Progenitor cell of endocrine pancreas (in vitro differentiated cells): ENCODE measurements at regions not wholly inside any gene's neighbourhood (a gene's known extent, or its start where the extent isn't known, plus 50 kb on each side); places are given as distances from the start of the nearest gene placed in this dataset.

Experiments used
- DNase-seq: peaks from one replicate; pipeline ENCODE4 v3.0.0; 2021; ENCODE audit warnings: low spot score; ENCODE audit not compliant: unreplicated experiment
- H3K27ac Mint-ChIP-seq: 2 replicates; pipeline ENCODE4 v1.8.0; 2021; ENCODE audit warnings: mild to moderate bottlenecking, moderate library complexity, mixed read lengths
- H3K27me3 Mint-ChIP-seq: 2 replicates; pipeline ENCODE4 v1.8.0; 2021; ENCODE audit warnings: mixed read lengths
- H3K36me3 Mint-ChIP-seq: 2 replicates; pipeline ENCODE4 v1.8.0; 2022; ENCODE audit warnings: mixed read lengths; ENCODE audit not compliant: insufficient read depth
- H3K4me1 Mint-ChIP-seq: 2 replicates; pipeline ENCODE4 v1.8.0; 2021; ENCODE audit warnings: low read depth, mixed read lengths
- H3K4me3 Mint-ChIP-seq: 2 replicates; pipeline ENCODE4 v1.8.0; 2021; ENCODE audit warnings: low read depth, mild to moderate bottlenecking, moderate library complexity, mixed read lengths
- H3K9me3 Mint-ChIP-seq: 2 replicates; pipeline ENCODE4 v1.8.0; 2021; ENCODE audit warnings: low read depth, mixed read lengths
- CTCF ChIP-seq: fragments of 200-600 bp; sonication (generic); IDR thresholded peaks from one replicate; pipeline ENCODE4 v1.5.0; 2021; ENCODE audit warnings: antibody characterized with exemption, mild to moderate bottlenecking; ENCODE audit not compliant: unreplicated experiment

DNA sequence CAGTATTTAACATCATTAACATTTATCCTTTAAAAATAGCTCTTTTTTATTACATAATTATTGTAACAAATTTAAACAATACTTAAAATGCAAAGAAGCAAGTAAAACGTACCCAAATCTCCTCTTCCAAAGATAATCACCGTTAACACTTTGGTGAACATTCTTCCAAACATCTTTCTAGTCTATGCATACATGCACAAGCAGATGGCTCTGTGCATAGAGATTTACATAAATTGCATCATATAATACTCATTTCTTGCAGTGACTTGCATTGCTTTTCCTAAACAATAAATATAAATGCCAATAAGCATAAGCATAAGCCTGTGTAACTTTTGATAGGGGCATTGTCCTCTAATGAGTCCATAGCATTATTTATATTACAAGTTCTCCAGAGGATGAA, 89.4 kb upstream of the PALS2 start:
- peaks cover 4% of the 10 kb centered on the region for H3K9me3 Mint-ChIP-seq
- H3K4me3 Mint-ChIP-seq, result no peak overlapping the region
- peaks cover 12% of the 10 kb centered on the region for H3K4me1 Mint-ChIP-seq
- TF ChIP-seq CTCF, result no peak
- no peak overlapping the region for H3K27ac Mint-ChIP-seq
- DNase-seq, result no peak
- no peaks in the 10 kb centered on the region for H3K27me3 Mint-ChIP-seq
- no peaks in the 10 kb centered on the region for H3K36me3 Mint-ChIP-seq

DNA sequence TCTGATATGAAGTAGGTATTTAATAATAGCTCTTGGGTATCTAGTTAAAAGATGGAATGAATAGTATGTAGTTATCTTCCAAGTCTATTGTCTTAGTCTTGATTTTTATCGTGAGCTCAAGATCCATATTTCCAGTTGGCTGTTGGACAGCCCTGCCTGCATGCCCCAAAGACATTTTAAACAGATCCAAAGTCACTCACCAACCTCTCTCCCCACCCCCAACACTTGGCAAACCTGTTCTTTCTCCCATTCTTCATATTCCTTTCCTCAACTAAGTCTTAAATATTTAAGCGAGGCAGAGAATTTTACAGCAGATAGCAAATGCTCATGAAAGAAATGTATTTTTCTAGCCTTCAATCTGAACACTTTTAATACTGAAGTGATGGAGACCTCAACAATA, 80.7 kb upstream of the PALS2 start:
- Mint-ChIP-seq H3K36me3 (no peaks in the 10 kb centered on the region), H3K27me3 (no peaks in the 10 kb centered on the region), H3K9me3 (no peaks in the 10 kb centered on the region), H3K4me3 (no peak overlapping the region), H3K27ac (no peak overlapping the region), H3K4me1 (no peaks in the 10 kb centered on the region)
- TF ChIP-seq CTCF, result no peak
- DNase-seq, result no peak

- H3K36me3 Mint-ChIP-seq, result no peaks in the 10 kb centered on the region
- no peaks in the 10 kb centered on the region for H3K27me3 Mint-ChIP-seq
- DNase-seq, result no peak
- H3K27ac Mint-ChIP-seq, result no peak overlapping the region
- H3K4me1 Mint-ChIP-seq, result peaks cover 2% of the 10 kb centered on the region
- TF ChIP-seq CTCF, result no peak
- no peaks in the 10 kb centered on the region for H3K9me3 Mint-ChIP-seq
- no peak overlapping the region for H3K4me3 Mint-ChIP-seq
Observed at GRCh38 chr7:24494832-24495231, 78.4 kb upstream of the PALS2 start.

GRCh38 chr7:24496036-24496435, 77.2 kb upstream of the PALS2 start:
- no peak overlapping the region for H3K4me3 Mint-ChIP-seq
- H3K36me3 Mint-ChIP-seq, result no peaks in the 10 kb centered on the region
- no peak for DNase-seq
- TF ChIP-seq CTCF, result no peak
- no peaks in the 10 kb centered on the region for H3K9me3 Mint-ChIP-seq
- no peaks in the 10 kb centered on the region for H3K27me3 Mint-ChIP-seq
- peaks cover 8% of the 10 kb centered on the region for H3K4me1 Mint-ChIP-seq
- H3K27ac Mint-ChIP-seq, result no peak overlapping the region

- no peaks in the 10 kb centered on the region for H3K36me3 Mint-ChIP-seq
- TF ChIP-seq CTCF, result no peak
- no peak overlapping the region for H3K27ac Mint-ChIP-seq
- peaks cover 10% of the 10 kb centered on the region for H3K4me1 Mint-ChIP-seq
- DNase-seq, result no peak
- no peaks in the 10 kb centered on the region for H3K27me3 Mint-ChIP-seq
- no peaks in the 10 kb centered on the region for H3K9me3 Mint-ChIP-seq
- no peak overlapping the region for H3K4me3 Mint-ChIP-seq
Observed at GRCh38 chr7:24498439-24498838, 74.8 kb upstream of the PALS2 start.
